ENCODE measurements at regions not wholly inside any gene's neighbourhood (a gene's known extent, or its start where the extent isn't known, plus 50 kb on each side); places are given as distances from the start of the nearest gene placed in this dataset.

- TF ChIP-seq ZNF274 (IDR thresholded peaks at IDR 0.05; ENCODE audit: low read depth, low read length) (no peak), YY1 (IDR thresholded peaks at IDR 0.05; ENCODE audit: insufficient read depth, insufficient read length) (no peak)
Observed at GRCh38 chr4:112855058-112855457, 194.4 kb upstream of the ANK2 start.
